Neural cell (in vitro differentiated cells): ENCODE measurements at regions not wholly inside any gene's neighbourhood (a gene's known extent, or its start where the extent isn't known, plus 50 kb on each side); places are given as distances from the start of the nearest gene placed in this dataset.

Source experiments
- H2AFZ ChIP-seq: fragments of 200-600, 300-800 bp; sonication (generic), shearing (Covaris generic); 2 replicates; pipeline ENCODE4 v1.6.0; 2014; ENCODE audit warnings: low read depth, mild to moderate bottlenecking, antibody characterized with exemption, low read length, moderate library complexity
- H3F3A ChIP-seq: fragments of 200-600 bp; shearing (Covaris generic); 2 replicates; pipeline ENCODE4 v1.6.1; 2016; ENCODE audit warnings: mild to moderate bottlenecking, moderate library complexity, mixed read lengths, antibody characterized with exemption, low read length; ENCODE audit not compliant: insufficient read depth, poor library complexity, severe bottlenecking
- H3K27ac ChIP-seq: fragments of 200-600, 300-800 bp; sonication (generic), shearing (Covaris generic); 2 replicates; pipeline ENCODE4 v1.5.1; 2014; ENCODE audit warnings: mild to moderate bottlenecking, low read length, moderate library complexity
- H3K27me3 ChIP-seq: fragments of 300-800, 200-600 bp; sonication (generic), shearing (Covaris generic); 2 replicates; pipeline ENCODE4 v1.6.0; 2014; ENCODE audit warnings: mild to moderate bottlenecking, low read depth, low read length, moderate library complexity; ENCODE audit not compliant: insufficient read depth
- H3K36me3 ChIP-seq: fragments of 300-800, 200-600 bp; sonication (generic), shearing (Covaris generic); 2 replicates; pipeline ENCODE4 v1.5.1; 2014; ENCODE audit warnings: mild to moderate bottlenecking, antibody characterized with exemption, low read length, moderate library complexity; ENCODE audit not compliant: insufficient read depth
- H3K4me2 ChIP-seq: fragments of 300-800, 200-600 bp; sonication (generic), shearing (Covaris generic); 2 replicates; pipeline ENCODE4 v1.6.0; 2014; ENCODE audit warnings: mild to moderate bottlenecking, low read length
- H3K4me3 ChIP-seq: fragments of 300-800, 200-600 bp; sonication (generic), shearing (Covaris generic); 2 replicates; pipeline ENCODE4 v1.5.1; 2014; ENCODE audit warnings: mild to moderate bottlenecking, low read length, moderate library complexity
- H3K79me2 ChIP-seq: fragments of 200-600 bp; shearing (Covaris generic); replicated peaks from 2 replicates; pipeline ENCODE4 v1.6.0; 2014; ENCODE audit warnings: mild to moderate bottlenecking, low read length, moderate library complexity; ENCODE audit not compliant: insufficient read depth
- H3K9ac ChIP-seq: fragments of 300-800, 200-600 bp; sonication (generic), shearing (Covaris generic); 2 replicates; pipeline ENCODE4 v1.6.1; 2016; ENCODE audit warnings: mild to moderate bottlenecking, low read length, mixed read lengths
- H3K9me2 ChIP-seq: fragments of 200-600 bp; shearing (Covaris generic); 2 replicates; pipeline ENCODE4 v1.6.1; 2016; ENCODE audit warnings: mild to moderate bottlenecking, low read length, mixed read lengths; ENCODE audit not compliant: insufficient read depth
- H3K9me3 ChIP-seq: fragments of 200-600, 300-800 bp; sonication (generic), shearing (Covaris generic); 2 replicates; pipeline ENCODE4 v1.6.1; 2016; ENCODE audit warnings: mild to moderate bottlenecking, mixed run types, low read length, moderate library complexity, mixed read lengths
- H4K20me1 ChIP-seq: fragments of 200-600 bp; shearing (Covaris generic); 2 replicates; pipeline ENCODE4 v1.6.1; 2016; ENCODE audit warnings: mild to moderate bottlenecking, mixed run types; ENCODE audit not compliant: insufficient read depth
- CTCF ChIP-seq: fragments of 450-650 bp; IDR thresholded peaks from 2 replicates; pipeline ENCODE4 v1.5.1; 2014; ENCODE audit warnings: antibody characterized with exemption, mild to moderate bottlenecking, moderate library complexity; ENCODE audit not compliant: poor library complexity, severe bottlenecking
- EP300 ChIP-seq: fragments of 450-650 bp; conservative IDR thresholded peaks from 2 replicates; pipeline ENCODE4 v1.6.1; 2014; ENCODE audit warnings: antibody characterized with exemption, mild to moderate bottlenecking, moderate library complexity; ENCODE audit not compliant: poor library complexity, severe bottlenecking
- EZH2 ChIP-seq: fragments of 200-600, 300-800 bp; shearing (Covaris generic), sonication (generic); IDR thresholded peaks from 2 replicates; pipeline ENCODE4 v1.6.1; 2014; ENCODE audit warnings: antibody characterized with exemption, low read length, borderline replicate concordance, mild to moderate bottlenecking; ENCODE audit not compliant: insufficient read depth, poor library complexity, severe bottlenecking
- MXI1 ChIP-seq: fragments of 450-650 bp; conservative IDR thresholded peaks from 2 replicates; pipeline ENCODE4 v1.6.1; 2014; ENCODE audit warnings: antibody characterized with exemption, mild to moderate bottlenecking; ENCODE audit not compliant: poor library complexity, severe bottlenecking
- POLR2AphosphoS5 ChIP-seq: IDR thresholded peaks from 2 replicates; pipeline ENCODE4 v1.6.1; 2012
- RAD21 ChIP-seq: fragments of 450-650 bp; conservative IDR thresholded peaks from 2 replicates; pipeline ENCODE4 v1.6.1; 2014; ENCODE audit warnings: antibody characterized with exemption, mild to moderate bottlenecking, moderate library complexity
- REST ChIP-seq: IDR thresholded peaks from 2 replicates; pipeline ENCODE4 v1.6.1; 2012; ENCODE audit warnings: borderline replicate concordance
- SMC3 ChIP-seq: fragments of 450-650 bp; conservative IDR thresholded peaks from 2 replicates; pipeline ENCODE4 v1.6.1; 2014; ENCODE audit warnings: antibody characterized with exemption, mild to moderate bottlenecking, moderate library complexity; ENCODE audit not compliant: poor library complexity
- TAF1 ChIP-seq: IDR thresholded peaks from 2 replicates; pipeline ENCODE4 v1.6.1; 2012; ENCODE audit warnings: low read depth

- H3K9me2 ChIP-seq: no peaks in the 10 kb centered on the region
- H3K9me3 ChIP-seq: no peaks in the 10 kb centered on the region
- TF ChIP-seq TAF1 (no peak), EP300 (no peak), RAD21 (no peak), EZH2 (no peak), REST (no peak), CTCF (no peak), MXI1 (no peak), SMC3 (no peak), POLR2AphosphoS5 (no peak)
- no peaks in the 10 kb centered on the region for H4K20me1 ChIP-seq
- H3K9ac ChIP-seq: no peak overlapping the region
- H3K4me3 ChIP-seq: no peak overlapping the region
- no peak overlapping the region for H2AFZ ChIP-seq
- H3K4me2 ChIP-seq: no peak overlapping the region
- no peaks in the 10 kb centered on the region for H3F3A ChIP-seq
- no peaks in the 10 kb centered on the region for H3K36me3 ChIP-seq
- H3K27me3 ChIP-seq: no peaks in the 10 kb centered on the region
- no peaks in the 10 kb centered on the region for H3K79me2 ChIP-seq
- no peak overlapping the region for H3K27ac ChIP-seq
Observed at GRCh38 chr3:43171748-43172147, 65.9 kb upstream of the POMGNT2 start.

GRCh38 chr3:43170553-43170952 lies 64.7 kb upstream of the POMGNT2 start:
- no peak overlapping the region for H2AFZ ChIP-seq
- no peaks in the 10 kb centered on the region for H3K27me3 ChIP-seq
- no peak overlapping the region for H3K4me3 ChIP-seq
- peaks cover 8% of the 10 kb centered on the region for H3K9me3 ChIP-seq
- no peaks in the 10 kb centered on the region for H3K9me2 ChIP-seq
- no peaks in the 10 kb centered on the region for H3K79me2 ChIP-seq
- no peak for TF ChIP-seq RAD21
- no peak for TF ChIP-seq EP300
- TF ChIP-seq SMC3: no peak
- TF ChIP-seq REST: no peak
- no peak for TF ChIP-seq CTCF
- TF ChIP-seq POLR2AphosphoS5: no peak
- TF ChIP-seq EZH2: no peak
- no peak for TF ChIP-seq MXI1
- no peak for TF ChIP-seq TAF1
- no peaks in the 10 kb centered on the region for H4K20me1 ChIP-seq
- H3F3A ChIP-seq: no peaks in the 10 kb centered on the region
- H3K4me2 ChIP-seq: no peak overlapping the region
- H3K27ac ChIP-seq: no peak overlapping the region
- H3K9ac ChIP-seq: no peak overlapping the region
- no peaks in the 10 kb centered on the region for H3K36me3 ChIP-seq
